Spleen (tissue), 11 donors: ENCODE measurements at regions not wholly inside any gene's neighbourhood (a gene's known extent, or its start where the extent isn't known, plus 50 kb on each side); places are given as distances from the start of the nearest gene placed in this dataset.

Experiments used
- DNase-seq: peaks from one replicate; pipeline ENCODE4 v3.0.0-alpha.2; 2020
- H3K27ac ChIP-seq, 8 donors: fragments of 200-600 bp; sonication (generic) in 7 of 8; 1 replicate in 4 of 8; 2 replicates in 4 of 8; pipeline versions ENCODE4 v1.5.0 to v1.8.0; 2016 to 2021; ENCODE audit warnings: inconsistent platforms in 4 of 8, mild to moderate bottlenecking in 4 of 8, moderate library complexity in 1 of 8
- H3K27me3 ChIP-seq, 7 donors: fragments of 200-600 bp; sonication (generic) in 6 of 7; replicated peaks in 1 of 7; 1 replicate in 4 of 7; 2 replicates in 3 of 7; pipeline versions ENCODE4 v1.5.0 to v1.8.0; 2016 to 2021; ENCODE audit warnings: inconsistent platforms in 3 of 7, mild to moderate bottlenecking in 1 of 7
- H3K36me3 ChIP-seq, 6 donors: fragments of 200-600 bp; sonication (generic) in 5 of 6; 1 replicate in 4 of 6; 2 replicates in 2 of 6; pipeline versions ENCODE4 v1.5.0 to v1.8.0; 2016 to 2021; ENCODE audit warnings: inconsistent platforms in 2 of 6
- H3K4me1 ChIP-seq, 6 donors: fragments of 200-600 bp; sonication (generic) in 5 of 6; 1 replicate in 3 of 6; 2 replicates in 3 of 6; pipeline versions ENCODE4 v1.5.0 to v1.8.0; 2016 to 2021; ENCODE audit warnings: inconsistent platforms in 3 of 6
- H3K4me3 ChIP-seq, 8 donors: fragments of 200-600 bp; sonication (generic) in 7 of 8; 1 replicate in 4 of 8; 2 replicates in 4 of 8; pipeline versions ENCODE4 v1.5.0 to v1.8.0; 2016 to 2021; ENCODE audit warnings: inconsistent platforms in 4 of 8, mild to moderate bottlenecking in 4 of 8, moderate library complexity in 2 of 8
- H3K9me3 ChIP-seq, 8 donors: fragments of 200-600 bp; sonication (generic) in 7 of 8; 1 replicate in 4 of 8; 2 replicates in 4 of 8; pipeline versions ENCODE4 v1.5.0 to v1.8.0; 2016 to 2021; ENCODE audit warnings: inconsistent platforms in 4 of 8
- CTCF ChIP-seq, 11 experiments: fragments of 200-600 bp in 7 of 11; fragments of 450-650 bp in 4 of 11; sonication (generic) in 4 of 11; IDR thresholded peaks in 8 of 11; conservative IDR thresholded peaks in 3 of 11; 1 replicate in 7 of 11; 2 replicates in 4 of 11; pipeline versions ENCODE4 v1.4.0 to v1.8.0; 2016 to 2021; ENCODE audit warnings: antibody characterized with exemption in 11 of 11, inconsistent platforms in 4 of 11, mild to moderate bottlenecking in 1 of 11
- POLR2A ChIP-seq, 3 donors: fragments of 450-650 bp; IDR thresholded peaks; one replicate each; pipeline ENCODE4 v1.5.1; 2017; ENCODE audit warnings: antibody characterized with exemption in 3 of 3, mild to moderate bottlenecking in 1 of 3
- POLR2AphosphoS5 ChIP-seq, 3 donors: sonication (generic); formaldehyde crosslinking; IDR thresholded peaks; one replicate each; pipeline ENCODE4 v1.5.1; 2017; ENCODE audit warnings: antibody characterized with exemption in 3 of 3
- WGBS, 5 donors: extraction: QIAGEN DNeasy Blood & Tissue Kit in 3 of 5; methylation state at CpG; one replicate each; pipeline versions ENCODE4 v1.1.5 to v1.1.7; 2013 to 2018; 5-methylcytosine and 5-hydroxymethylcytosine counted together
- intact Hi-C: fragments of 100-400 bp; cut with DNase I; formaldehyde crosslinking; loops from one replicate; pipeline ENCODE4 v1.15.0; 2023; ENCODE audit warnings: low total_unique reads
- donor health status: healthy with polysubstance abuse.
- donor health status: DM: no; HTN: no; CAD: no; lungs with moderate emphysema.
- donor health status: DM: no; HTN: no; CAD: no.
- donor health status: Bipolar disorder and iron deficiency.
- donor health status: healthy.
- donor health status: DM: no; HTN: no; CAD: no.
- donor health status: DM: yes; HTN: yes; CAD: no.

GRCh38 chr1:209153411-209153810 is 430.1 kb upstream of the CAMK1G start:
- TF ChIP-seq POLR2A (IDR thresholded peaks at IDR 0.05): no peak
- TF ChIP-seq POLR2AphosphoS5 (IDR thresholded peaks at IDR 0.05): no peak
- TF ChIP-seq CTCF (IDR thresholded peaks at IDR 0.05 in 8 of 11, conservative IDR thresholded peaks at IDR 0.05 in 3 of 11): no peak
- Histone ChIP-seq H3K9me3 (no peaks in the 10 kb centered on the region), H3K4me1 (no peaks in the 10 kb centered on the region), H3K27ac (no peak overlapping the region), H3K4me3 (no peak overlapping the region), H3K27me3 (no peaks in the 10 kb centered on the region), H3K36me3 (no peaks in the 10 kb centered on the region)
- no peak for DNase-seq
- WGBS, 5 donors: 83 to 88% (median 86%) methylated on average over 1 of the region's 1 CpG
- intact Hi-C loops: no loop called here

GRCh38 chr1:209154912-209155311 is 428.6 kb upstream of the CAMK1G start:
- Histone ChIP-seq H3K9me3 (no peaks in the 10 kb centered on the region), H3K4me1 (no peaks in the 10 kb centered on the region), H3K4me3 (no peak overlapping the region), H3K27ac (no peak overlapping the region), H3K36me3 (no peaks in the 10 kb centered on the region), H3K27me3 (no peaks in the 10 kb centered on the region)
- TF ChIP-seq POLR2AphosphoS5 (IDR thresholded peaks at IDR 0.05) (no peak), POLR2A (IDR thresholded peaks at IDR 0.05) (no peak), CTCF (IDR thresholded peaks at IDR 0.05 in 8 of 11, conservative IDR thresholded peaks at IDR 0.05 in 3 of 11) (no peak)
- no peak for DNase-seq
- intact Hi-C loops: no loop called here
- WGBS, 5 donors: 32 to 86% (median 44%) methylated on average over 1 of the region's 1 CpG

- 48 to 68% (median 61%) methylated on average over 3 of the region's 3 CpGs for WGBS, 5 donors
- Histone ChIP-seq H3K4me3 (peak overlapping the region in 4 of 8 donors; percentile 9 to 42 (median 20)), H3K4me1 (no peaks in the 10 kb centered on the region), H3K36me3 (no peaks in the 10 kb centered on the region), H3K27me3 (no peaks in the 10 kb centered on the region), H3K27ac (peak overlapping the region in 1 of 8 donors; percentile 20), H3K9me3 (no peaks in the 10 kb centered on the region)
- intact Hi-C loops: no loop called here
- TF ChIP-seq POLR2A (IDR thresholded peaks at IDR 0.05) (no peak), CTCF (IDR thresholded peaks at IDR 0.05 in 8 of 11, conservative IDR thresholded peaks at IDR 0.05 in 3 of 11) (no peak), POLR2AphosphoS5 (IDR thresholded peaks at IDR 0.05) (no peak)
- no peak for DNase-seq
These were observed 428.0 kb upstream of the CAMK1G start for GRCh38 chr1:209155546-209155945.

DNA sequence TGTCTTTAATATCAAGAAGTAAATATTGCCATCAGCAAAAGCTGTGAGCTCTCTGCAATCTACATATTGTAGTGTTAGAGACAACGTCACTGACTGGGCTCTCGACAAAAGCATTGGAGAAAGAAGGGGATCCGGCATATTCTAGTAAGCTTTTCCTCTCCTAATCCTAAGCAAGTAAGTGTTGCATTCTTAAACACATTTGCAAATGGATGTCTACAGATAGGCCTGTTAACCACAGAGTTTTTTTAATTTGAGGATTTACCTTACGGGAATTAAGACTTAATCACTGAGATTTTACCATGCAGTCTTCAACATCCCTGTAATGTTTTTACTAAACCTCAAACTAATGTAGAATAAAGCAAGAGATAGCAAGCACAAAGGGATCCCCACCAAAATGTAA is 426.5 kb upstream of the CAMK1G start:
- no peak for DNase-seq
- H3K27ac ChIP-seq: no peak overlapping the region
- H3K36me3 ChIP-seq: no peaks in the 10 kb centered on the region
- no peaks in the 10 kb centered on the region for H3K27me3 ChIP-seq
- no peaks in the 10 kb centered on the region for H3K4me1 ChIP-seq
- TF ChIP-seq POLR2A (IDR thresholded peaks at IDR 0.05): no peak
- no peak for TF ChIP-seq CTCF (IDR thresholded peaks at IDR 0.05 in 8 of 11, conservative IDR thresholded peaks at IDR 0.05 in 3 of 11)
- TF ChIP-seq POLR2AphosphoS5 (IDR thresholded peaks at IDR 0.05): no peak
- no peak overlapping the region for H3K4me3 ChIP-seq
- WGBS, 5 donors: 75 to 86% (median 80%) methylated on average over 4 of the region's 4 CpGs
- no peaks in the 10 kb centered on the region for H3K9me3 ChIP-seq
- intact Hi-C loops: no loop called here
